Spleen (tissue), 11 donors: ENCODE measurements at regions not wholly inside any gene's neighbourhood (a gene's known extent, or its start where the extent isn't known, plus 50 kb on each side); places are given as distances from the start of the nearest gene placed in this dataset.
"Not testable (repeated sequence)": the region's sequence is repeated elsewhere in the genome, so short reads cannot be mapped to it uniquely, and the experiment has no call there.

ENCODE experiments used
- DNase-seq: peaks from one replicate; pipeline ENCODE4 v3.0.0-alpha.2; 2020
- H3K27ac ChIP-seq, 8 donors: fragments of 200-600 bp; sonication (generic) in 7 of 8; 1 replicate in 4 of 8; 2 replicates in 4 of 8; pipeline versions ENCODE4 v1.5.0 to v1.8.0; 2016 to 2021; ENCODE audit warnings: inconsistent platforms in 4 of 8, mild to moderate bottlenecking in 4 of 8, moderate library complexity in 1 of 8
- H3K27me3 ChIP-seq, 7 donors: fragments of 200-600 bp; sonication (generic) in 6 of 7; replicated peaks in 1 of 7; 1 replicate in 4 of 7; 2 replicates in 3 of 7; pipeline versions ENCODE4 v1.5.0 to v1.8.0; 2016 to 2021; ENCODE audit warnings: inconsistent platforms in 3 of 7, mild to moderate bottlenecking in 1 of 7
- H3K36me3 ChIP-seq, 6 donors: fragments of 200-600 bp; sonication (generic) in 5 of 6; 1 replicate in 4 of 6; 2 replicates in 2 of 6; pipeline versions ENCODE4 v1.5.0 to v1.8.0; 2016 to 2021; ENCODE audit warnings: inconsistent platforms in 2 of 6
- H3K4me1 ChIP-seq, 6 donors: fragments of 200-600 bp; sonication (generic) in 5 of 6; 1 replicate in 3 of 6; 2 replicates in 3 of 6; pipeline versions ENCODE4 v1.5.0 to v1.8.0; 2016 to 2021; ENCODE audit warnings: inconsistent platforms in 3 of 6
- H3K4me3 ChIP-seq, 8 donors: fragments of 200-600 bp; sonication (generic) in 7 of 8; 1 replicate in 4 of 8; 2 replicates in 4 of 8; pipeline versions ENCODE4 v1.5.0 to v1.8.0; 2016 to 2021; ENCODE audit warnings: inconsistent platforms in 4 of 8, mild to moderate bottlenecking in 4 of 8, moderate library complexity in 2 of 8
- H3K9me3 ChIP-seq, 8 donors: fragments of 200-600 bp; sonication (generic) in 7 of 8; 1 replicate in 4 of 8; 2 replicates in 4 of 8; pipeline versions ENCODE4 v1.5.0 to v1.8.0; 2016 to 2021; ENCODE audit warnings: inconsistent platforms in 4 of 8
- POLR2A ChIP-seq, 3 donors: fragments of 450-650 bp; IDR thresholded peaks; one replicate each; pipeline ENCODE4 v1.5.1; 2017; ENCODE audit warnings: antibody characterized with exemption in 3 of 3, mild to moderate bottlenecking in 1 of 3
- POLR2AphosphoS5 ChIP-seq, 3 donors: sonication (generic); formaldehyde crosslinking; IDR thresholded peaks; one replicate each; pipeline ENCODE4 v1.5.1; 2017; ENCODE audit warnings: antibody characterized with exemption in 3 of 3
- WGBS, 5 donors: extraction: QIAGEN DNeasy Blood & Tissue Kit in 3 of 5; methylation state at CpG; one replicate each; pipeline versions ENCODE4 v1.1.5 to v1.1.7; 2013 to 2018; 5-methylcytosine and 5-hydroxymethylcytosine counted together
- intact Hi-C: fragments of 100-400 bp; cut with DNase I; formaldehyde crosslinking; loops from one replicate; pipeline ENCODE4 v1.15.0; 2023; ENCODE audit warnings: low total_unique reads
- TF ChIP-seq, protein P1 (sequence below), 11 experiments: fragments of 200-600 bp in 7 of 11; fragments of 450-650 bp in 4 of 11; sonication (generic) in 4 of 11; IDR thresholded peaks in 8 of 11; conservative IDR thresholded peaks in 3 of 11; 1 replicate in 7 of 11; 2 replicates in 4 of 11; pipeline versions ENCODE4 v1.4.0 to v1.8.0; 2016 to 2021; ENCODE audit warnings: antibody characterized with exemption in 11 of 11, inconsistent platforms in 4 of 11, mild to moderate bottlenecking in 1 of 11
- donor health status: healthy with polysubstance abuse.
- donor health status: DM: no; HTN: no; CAD: no; lungs with moderate emphysema.
- donor health status: DM: no; HTN: no; CAD: no.
- donor health status: Bipolar disorder and iron deficiency.
- donor health status: healthy.
- donor health status: DM: no; HTN: no; CAD: no.
- donor health status: DM: yes; HTN: yes; CAD: no.

GRCh38 chr16:85286951-85287814 is 174.9 kb upstream of the CIBAR2 start:
- 75 to 91% (median 85%) methylated on average over 23 to 34 of the region's 34 CpGs for WGBS, 5 donors
- Histone ChIP-seq H3K9me3 (no peaks in the 10 kb centered on the region), H3K27me3 (no peaks in the 10 kb centered on the region), H3K4me1 (peaks cover 14 to 57% (median 36%) of the 10 kb centered on the region in 6 donors), H3K27ac (peak overlapping the region in 5 of 8 donors; percentile 6 to 49 (median 38)), H3K36me3 (no peaks in the 10 kb centered on the region), H3K4me3 (no peak overlapping the region)
- no peak for DNase-seq
- TF ChIP-seq POLR2A (IDR thresholded peaks at IDR 0.05): no peak
- peak in 2 of 3 donors; percentile 31 to 53 for TF ChIP-seq POLR2AphosphoS5 (IDR thresholded peaks at IDR 0.05)
- TF ChIP-seq, protein P1, sequence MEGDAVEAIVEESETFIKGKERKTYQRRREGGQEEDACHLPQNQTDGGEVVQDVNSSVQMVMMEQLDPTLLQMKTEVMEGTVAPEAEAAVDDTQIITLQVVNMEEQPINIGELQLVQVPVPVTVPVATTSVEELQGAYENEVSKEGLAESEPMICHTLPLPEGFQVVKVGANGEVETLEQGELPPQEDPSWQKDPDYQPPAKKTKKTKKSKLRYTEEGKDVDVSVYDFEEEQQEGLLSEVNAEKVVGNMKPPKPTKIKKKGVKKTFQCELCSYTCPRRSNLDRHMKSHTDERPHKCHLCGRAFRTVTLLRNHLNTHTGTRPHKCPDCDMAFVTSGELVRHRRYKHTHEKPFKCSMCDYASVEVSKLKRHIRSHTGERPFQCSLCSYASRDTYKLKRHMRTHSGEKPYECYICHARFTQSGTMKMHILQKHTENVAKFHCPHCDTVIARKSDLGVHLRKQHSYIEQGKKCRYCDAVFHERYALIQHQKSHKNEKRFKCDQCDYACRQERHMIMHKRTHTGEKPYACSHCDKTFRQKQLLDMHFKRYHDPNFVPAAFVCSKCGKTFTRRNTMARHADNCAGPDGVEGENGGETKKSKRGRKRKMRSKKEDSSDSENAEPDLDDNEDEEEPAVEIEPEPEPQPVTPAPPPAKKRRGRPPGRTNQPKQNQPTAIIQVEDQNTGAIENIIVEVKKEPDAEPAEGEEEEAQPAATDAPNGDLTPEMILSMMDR (IDR thresholded peaks at IDR 0.05 in 8 of 11, conservative IDR thresholded peaks at IDR 0.05 in 3 of 11): no peak
- intact Hi-C loops: no loop called here

DNA sequence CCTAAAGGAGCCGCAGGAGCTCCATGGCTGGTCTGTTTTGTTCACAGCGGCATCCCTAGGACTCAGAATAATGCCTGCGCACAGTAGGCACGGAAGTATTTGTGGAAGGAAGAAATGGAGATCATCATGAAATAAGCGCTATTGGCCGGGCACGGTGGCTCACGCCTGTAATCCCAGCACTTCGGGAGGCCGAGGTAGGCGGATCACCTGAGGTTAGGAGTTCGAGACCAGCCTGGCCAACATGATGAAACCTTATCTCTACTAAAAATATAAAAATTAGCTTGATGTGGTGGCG is 175.5 kb upstream of the CIBAR2 start:
- H3K9me3 ChIP-seq, H3K27ac ChIP-seq, intact Hi-C loops, H3K36me3 ChIP-seq, DNase-seq, H3K27me3 ChIP-seq, H3K4me3 ChIP-seq: not testable (repeated sequence)
- WGBS, 5 donors: 92 to 96% (median 94%) methylated on average over 13 of the region's 13 CpGs
- H3K4me1 ChIP-seq: peaks cover 14 to 57% (median 36%) of the 10 kb centered on the region in 6 donors

GRCh38 chr16:85288341-85288868 is 176.1 kb upstream of the CIBAR2 start:
- H3K27ac ChIP-seq: no peak overlapping the region
- TF ChIP-seq, protein P1 (IDR thresholded peaks at IDR 0.05 in 8 of 11, conservative IDR thresholded peaks at IDR 0.05 in 3 of 11): no peak
- TF ChIP-seq POLR2AphosphoS5 (IDR thresholded peaks at IDR 0.05) (no peak), POLR2A (IDR thresholded peaks at IDR 0.05) (no peak)

GRCh38 chr16:85288869-85289660 is 176.8 kb upstream of the CIBAR2 start:
- H3K4me1 ChIP-seq: peaks cover 14 to 57% (median 36%) of the 10 kb centered on the region in 6 donors
- TF ChIP-seq, protein P1 (IDR thresholded peaks at IDR 0.05 in 8 of 11, conservative IDR thresholded peaks at IDR 0.05 in 3 of 11): no peak
- TF ChIP-seq POLR2A (IDR thresholded peaks at IDR 0.05): no peak
- no peak for TF ChIP-seq POLR2AphosphoS5 (IDR thresholded peaks at IDR 0.05)
- no peaks in the 10 kb centered on the region for H3K36me3 ChIP-seq
- no peak for DNase-seq
- no peaks in the 10 kb centered on the region for H3K9me3 ChIP-seq
- H3K4me3 ChIP-seq: no peak overlapping the region
- 67 to 82% (median 82%) methylated on average over 11 of the region's 11 CpGs for WGBS, 5 donors
- no peaks in the 10 kb centered on the region for H3K27me3 ChIP-seq
- no peak overlapping the region for H3K27ac ChIP-seq
- intact Hi-C loops: no loop called here

More at GRCh38 chr16:85288341-85288868, 176.1 kb upstream of the CIBAR2 start:
- Histone ChIP-seq H3K27me3 (no peaks in the 10 kb centered on the region), H3K4me3 (no peak overlapping the region), H3K9me3 (no peaks in the 10 kb centered on the region), H3K4me1 (peaks cover 14 to 57% (median 36%) of the 10 kb centered on the region in 6 donors), H3K36me3 (no peaks in the 10 kb centered on the region)
- WGBS, 5 donors: 88 to 95% (median 90%) methylated on average over 4 of the region's 4 CpGs
- DNase-seq: no peak
- intact Hi-C loops: no loop called here
